Muscle of leg (tissue), 3 donors: ENCODE measurements at regions not wholly inside any gene's neighbourhood (a gene's known extent, or its start where the extent isn't known, plus 50 kb on each side); places are given as distances from the start of the nearest gene placed in this dataset.
"Not testable (repeated sequence)": the region's sequence is repeated elsewhere in the genome, so short reads cannot be mapped to it uniquely, and the experiment has no call there.

Experiments used
- DNase-seq: peaks from one replicate; pipeline ENCODE4 v3.0.0; 2013
- H3K27ac ChIP-seq: one replicate; pipeline ENCODE4 v1.5.1; 2013; ENCODE audit warnings: mild to moderate bottlenecking, low read length, control low read depth
- H3K27me3 ChIP-seq: one replicate; pipeline ENCODE4 v1.6.1; 2013; ENCODE audit warnings: low read length; ENCODE audit not compliant: control insufficient read depth, insufficient read depth
- H3K36me3 ChIP-seq: one replicate; pipeline ENCODE4 v1.6.1; 2013; ENCODE audit warnings: low read length; ENCODE audit not compliant: control insufficient read depth, insufficient read depth
- H3K4me1 ChIP-seq: one replicate; pipeline ENCODE4 v1.6.1; 2013; ENCODE audit warnings: low read length; ENCODE audit not compliant: control insufficient read depth, insufficient read depth
- H3K4me3 ChIP-seq: one replicate; pipeline ENCODE4 v1.5.1; 2013; ENCODE audit warnings: low read length, control low read depth
- H3K9me3 ChIP-seq: replicated peaks from 2 replicates; pipeline ENCODE4 v1.6.1; 2013; ENCODE audit warnings: low read depth, low read length; ENCODE audit not compliant: control insufficient read depth
- WGBS: methylation state at CpG from one replicate; pipeline ENCODE4 v1.1.5; 2013; ENCODE audit warnings: missing lambda C conversion rate; ENCODE audit not compliant: insufficient coverage; 5-methylcytosine and 5-hydroxymethylcytosine counted together

GRCh38 chr20:47857569-47858464 is 72.5 kb upstream of the SULF2 start:
- H3K4me3 ChIP-seq, result no peak overlapping the region
- H3K36me3 ChIP-seq, result no peaks in the 10 kb centered on the region
- WGBS, result 29% methylated on average over 3 of the region's 17 CpGs
- H3K27me3 ChIP-seq, result peaks cover 19% of the 10 kb centered on the region
- peaks cover 7% of the 10 kb centered on the region for H3K9me3 ChIP-seq
- peak overlapping the region; percentile 85 for H3K27ac ChIP-seq
- DNase-seq, result peak; percentile 97
- peaks cover 24% of the 10 kb centered on the region for H3K4me1 ChIP-seq

GRCh38 chr20:47857187-47857568 is 71.9 kb upstream of the SULF2 start:
- Histone ChIP-seq H3K4me1 (peaks cover 22% of the 10 kb centered on the region), H3K27ac (peak overlapping the region; percentile 85), H3K4me3 (no peak overlapping the region), H3K27me3 (peaks cover 17% of the 10 kb centered on the region), H3K9me3 (peaks cover 4% of the 10 kb centered on the region), H3K36me3 (no peaks in the 10 kb centered on the region)
- 60% methylated on average over 7 of the region's 8 CpGs for WGBS
- DNase-seq, result no peak

- 100% methylated on average over 3 of the region's 4 CpGs for WGBS
- H3K4me1 ChIP-seq, result peaks cover 22% of the 10 kb centered on the region
- DNase-seq, result no peak
- H3K27ac ChIP-seq, result no peak overlapping the region
- H3K4me3 ChIP-seq, result no peak overlapping the region
- H3K27me3 ChIP-seq, result peaks cover 25% of the 10 kb centered on the region
- H3K36me3 ChIP-seq, result no peaks in the 10 kb centered on the region
- H3K9me3 ChIP-seq, result peaks cover 4% of the 10 kb centered on the region
Observed at GRCh38 chr20:47855799-47856198, 70.5 kb upstream of the SULF2 start.

GRCh38 chr20:47854687-47855212 is 69.5 kb upstream of the SULF2 start:
- no peaks in the 10 kb centered on the region for H3K36me3 ChIP-seq
- H3K4me3 ChIP-seq, result no peak overlapping the region
- WGBS, result 81% methylated on average over 10 of the region's 10 CpGs
- no peak for DNase-seq
- H3K4me1 ChIP-seq, result peaks cover 19% of the 10 kb centered on the region
- H3K9me3 ChIP-seq, result peaks cover 4% of the 10 kb centered on the region
- H3K27ac ChIP-seq, result no peak overlapping the region
- peaks cover 30% of the 10 kb centered on the region for H3K27me3 ChIP-seq

- no peak overlapping the region for H3K4me3 ChIP-seq
- H3K4me1 ChIP-seq, result peaks cover under 1% of the 10 kb centered on the region
- H3K27ac ChIP-seq, result no peak overlapping the region
- H3K9me3 ChIP-seq, result peaks cover 4% of the 10 kb centered on the region
- H3K36me3 ChIP-seq, result no peaks in the 10 kb centered on the region
- no peak for DNase-seq
- WGBS, result 83% methylated on average over 7 of the region's 7 CpGs
- H3K27me3 ChIP-seq, result peaks cover 31% of the 10 kb centered on the region
Observed at GRCh38 chr20:47851774-47852173, 66.5 kb upstream of the SULF2 start.

- WGBS, result no CpG with 5 or more reads among the region's 5 CpGs
- Histone ChIP-seq H3K4me1 (peaks cover 15% of the 10 kb centered on the region), H3K36me3 (no peaks in the 10 kb centered on the region), H3K4me3 (no peak overlapping the region), H3K9me3 (peaks cover 4% of the 10 kb centered on the region), H3K27me3 (peaks cover 38% of the 10 kb centered on the region), H3K27ac (no peak overlapping the region)
- no peak for DNase-seq
Observed at GRCh38 chr20:47850146-47850545, 64.9 kb upstream of the SULF2 start.

- no peaks in the 10 kb centered on the region for H3K9me3 ChIP-seq
- H3K27ac ChIP-seq, result no peak overlapping the region
- H3K36me3 ChIP-seq, result no peaks in the 10 kb centered on the region
- peaks cover 15% of the 10 kb centered on the region for H3K4me1 ChIP-seq
- no peak overlapping the region for H3K4me3 ChIP-seq
- peaks cover 38% of the 10 kb centered on the region for H3K27me3 ChIP-seq
- WGBS, result 83% methylated on average over 1 of the region's 2 CpGs
- no peak for DNase-seq
Observed at GRCh38 chr20:47849596-47849995, 64.3 kb upstream of the SULF2 start.

GRCh38 chr20:47849006-47849405 is 63.7 kb upstream of the SULF2 start:
- no peak overlapping the region for H3K27ac ChIP-seq
- WGBS, result 87% methylated on average over 9 of the region's 15 CpGs

GRCh38 chr20:47848534-47848933 is 63.3 kb upstream of the SULF2 start:
- WGBS, result 41% methylated on average over 3 of the region's 4 CpGs
- Histone ChIP-seq H3K4me1 (peaks cover 15% of the 10 kb centered on the region), H3K27me3 (peaks cover 38% of the 10 kb centered on the region)
- not testable (repeated sequence) for H3K9me3 ChIP-seq, H3K4me3 ChIP-seq, H3K36me3 ChIP-seq, DNase-seq, H3K27ac ChIP-seq

More at GRCh38 chr20:47849006-47849405, 63.7 kb upstream of the SULF2 start:
- peaks cover 40% of the 10 kb centered on the region for H3K27me3 ChIP-seq
- no peak for DNase-seq
- H3K9me3 ChIP-seq, result no peaks in the 10 kb centered on the region
- no peaks in the 10 kb centered on the region for H3K36me3 ChIP-seq
- H3K4me3 ChIP-seq, result no peak overlapping the region
- peaks cover 15% of the 10 kb centered on the region for H3K4me1 ChIP-seq

- H3K36me3 ChIP-seq, result no peaks in the 10 kb centered on the region
- no peaks in the 10 kb centered on the region for H3K9me3 ChIP-seq
- no peak overlapping the region for H3K27ac ChIP-seq
- WGBS, result 78% methylated on average over 4 of the region's 8 CpGs
- H3K4me3 ChIP-seq, result no peak overlapping the region
- peaks cover 20% of the 10 kb centered on the region for H3K4me1 ChIP-seq
- no peak for DNase-seq
- peaks cover 36% of the 10 kb centered on the region for H3K27me3 ChIP-seq
Observed at GRCh38 chr20:47847884-47848485, 62.7 kb upstream of the SULF2 start.
